ENCODE measurements at regions not wholly inside any gene's neighbourhood (a gene's known extent, or its start where the extent isn't known, plus 50 kb on each side); places are given as distances from the start of the nearest gene placed in this dataset.

DNA sequence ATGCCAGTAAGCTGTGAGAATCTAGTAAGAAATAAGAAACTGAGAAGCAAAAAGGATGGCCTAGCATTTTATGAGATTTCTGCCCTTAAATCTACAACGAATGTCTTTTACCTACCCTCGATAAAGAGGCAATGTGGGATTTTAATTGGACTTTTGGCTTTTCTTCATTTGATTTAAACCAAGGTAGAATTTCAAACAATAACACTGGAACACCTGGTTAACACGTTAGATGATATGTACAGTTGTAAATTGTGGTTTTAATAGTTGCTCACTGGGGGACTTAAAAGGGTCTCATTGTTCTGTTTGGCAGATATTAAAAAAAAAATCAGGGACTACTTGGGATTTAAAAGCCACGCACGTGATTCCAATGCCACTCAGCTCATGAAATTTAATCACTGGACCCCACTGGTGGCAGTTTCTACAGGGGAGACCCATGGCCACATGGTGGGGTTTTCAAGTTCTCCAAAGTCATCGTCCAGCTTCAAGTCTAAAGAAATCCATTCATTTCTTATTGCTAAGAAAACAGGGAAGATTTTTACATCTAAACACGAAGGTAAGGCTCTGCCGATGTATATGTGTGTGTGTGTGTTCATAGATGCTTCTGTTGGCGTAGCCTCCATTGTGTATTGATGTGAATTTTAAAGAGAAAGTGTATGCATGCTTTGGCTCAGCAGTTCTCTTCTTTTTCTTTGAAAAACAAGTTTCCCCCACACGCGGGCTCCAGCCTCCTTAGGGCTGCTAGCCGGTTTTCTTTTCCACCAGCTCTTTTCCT lies 588.6 kb upstream of the MKI67 start:
- no peaks in the 10 kb centered on the region for H3K9me2 ChIP-seq (replicated peaks; ENCODE audit: control insufficient read depth, low read length)
- H3K27ac ChIP-seq (ENCODE audit: low read depth, low read length), result no peak overlapping the region
- H3K9me3 ChIP-seq (ENCODE audit: control insufficient read depth, insufficient read depth, low read length), result no peaks in the 10 kb centered on the region
- H3K4me3 ChIP-seq (ENCODE audit: low read length), result no peak overlapping the region
- no peak overlapping the region for H3K4me2 ChIP-seq (ENCODE audit: low read length)
- H3F3A ChIP-seq (ENCODE audit: control insufficient read depth, insufficient read depth), result no peaks in the 10 kb centered on the region
- no peaks in the 10 kb centered on the region for H3K36me3 ChIP-seq (ENCODE audit: control insufficient read depth, low read length)
- H3K4me1 ChIP-seq (ENCODE audit: control insufficient read depth, low read length), result no peaks in the 10 kb centered on the region
- TF ChIP-seq, protein P1, sequence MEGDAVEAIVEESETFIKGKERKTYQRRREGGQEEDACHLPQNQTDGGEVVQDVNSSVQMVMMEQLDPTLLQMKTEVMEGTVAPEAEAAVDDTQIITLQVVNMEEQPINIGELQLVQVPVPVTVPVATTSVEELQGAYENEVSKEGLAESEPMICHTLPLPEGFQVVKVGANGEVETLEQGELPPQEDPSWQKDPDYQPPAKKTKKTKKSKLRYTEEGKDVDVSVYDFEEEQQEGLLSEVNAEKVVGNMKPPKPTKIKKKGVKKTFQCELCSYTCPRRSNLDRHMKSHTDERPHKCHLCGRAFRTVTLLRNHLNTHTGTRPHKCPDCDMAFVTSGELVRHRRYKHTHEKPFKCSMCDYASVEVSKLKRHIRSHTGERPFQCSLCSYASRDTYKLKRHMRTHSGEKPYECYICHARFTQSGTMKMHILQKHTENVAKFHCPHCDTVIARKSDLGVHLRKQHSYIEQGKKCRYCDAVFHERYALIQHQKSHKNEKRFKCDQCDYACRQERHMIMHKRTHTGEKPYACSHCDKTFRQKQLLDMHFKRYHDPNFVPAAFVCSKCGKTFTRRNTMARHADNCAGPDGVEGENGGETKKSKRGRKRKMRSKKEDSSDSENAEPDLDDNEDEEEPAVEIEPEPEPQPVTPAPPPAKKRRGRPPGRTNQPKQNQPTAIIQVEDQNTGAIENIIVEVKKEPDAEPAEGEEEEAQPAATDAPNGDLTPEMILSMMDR (IDR thresholded peaks at IDR 0.05; ENCODE audit: low read depth, low read length, poor library complexity, severe bottlenecking), result no peak
- TF ChIP-seq EZH2phosphoT487 (IDR thresholded peaks at IDR 0.05; ENCODE audit: borderline replicate concordance, low read length), result no peak
- H3K27me3 ChIP-seq (ENCODE audit: control insufficient read depth, low read length), result no peaks in the 10 kb centered on the region
- H4K20me1 ChIP-seq (ENCODE audit: control insufficient read depth, insufficient read depth, low read depth, low read length), result no peaks in the 10 kb centered on the region
- H3K79me2 ChIP-seq (ENCODE audit: control insufficient read depth, low read length), result no peaks in the 10 kb centered on the region

DNA sequence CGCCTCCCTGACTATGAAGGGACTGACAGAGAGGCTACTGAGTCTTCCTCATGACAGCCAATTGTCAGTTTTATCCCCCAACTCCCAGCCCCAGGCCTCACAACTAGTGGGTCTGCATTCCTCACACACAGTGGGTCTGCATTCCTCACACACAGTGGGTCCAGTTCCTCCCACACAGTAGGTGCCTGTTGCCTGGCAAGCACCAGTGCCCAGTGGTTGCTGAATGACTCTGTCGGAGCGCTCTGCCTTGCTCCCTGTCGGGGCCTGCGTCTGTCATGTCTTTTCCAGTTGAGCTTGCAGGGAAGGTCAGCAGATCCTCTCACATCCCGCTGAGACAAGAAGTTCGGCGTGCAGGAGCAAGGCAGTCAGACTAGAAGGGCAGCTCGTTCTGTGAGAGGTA lies 590.0 kb upstream of the MKI67 start:
- Histone ChIP-seq H3K9me3 (ENCODE audit: control insufficient read depth, insufficient read depth, low read length) (no peaks in the 10 kb centered on the region), H4K20me1 (ENCODE audit: control insufficient read depth, insufficient read depth, low read depth, low read length) (no peaks in the 10 kb centered on the region), H3K4me2 (ENCODE audit: low read length) (no peak overlapping the region), H3K79me2 (ENCODE audit: control insufficient read depth, low read length) (no peaks in the 10 kb centered on the region), H3K27me3 (ENCODE audit: control insufficient read depth, low read length) (no peaks in the 10 kb centered on the region), H3K36me3 (ENCODE audit: control insufficient read depth, low read length) (no peaks in the 10 kb centered on the region), H3K9me2 (replicated peaks; ENCODE audit: control insufficient read depth, low read length) (no peaks in the 10 kb centered on the region), H3K27ac (ENCODE audit: low read depth, low read length) (no peak overlapping the region), H3K4me1 (ENCODE audit: control insufficient read depth, low read length) (no peaks in the 10 kb centered on the region), H3K4me3 (ENCODE audit: low read length) (no peak overlapping the region), H3F3A (ENCODE audit: control insufficient read depth, insufficient read depth) (no peaks in the 10 kb centered on the region)
- TF ChIP-seq, protein P1 (IDR thresholded peaks at IDR 0.05; ENCODE audit: low read depth, low read length, poor library complexity, severe bottlenecking), result no peak
- TF ChIP-seq EZH2phosphoT487 (IDR thresholded peaks at IDR 0.05; ENCODE audit: borderline replicate concordance, low read length), result no peak

DNA sequence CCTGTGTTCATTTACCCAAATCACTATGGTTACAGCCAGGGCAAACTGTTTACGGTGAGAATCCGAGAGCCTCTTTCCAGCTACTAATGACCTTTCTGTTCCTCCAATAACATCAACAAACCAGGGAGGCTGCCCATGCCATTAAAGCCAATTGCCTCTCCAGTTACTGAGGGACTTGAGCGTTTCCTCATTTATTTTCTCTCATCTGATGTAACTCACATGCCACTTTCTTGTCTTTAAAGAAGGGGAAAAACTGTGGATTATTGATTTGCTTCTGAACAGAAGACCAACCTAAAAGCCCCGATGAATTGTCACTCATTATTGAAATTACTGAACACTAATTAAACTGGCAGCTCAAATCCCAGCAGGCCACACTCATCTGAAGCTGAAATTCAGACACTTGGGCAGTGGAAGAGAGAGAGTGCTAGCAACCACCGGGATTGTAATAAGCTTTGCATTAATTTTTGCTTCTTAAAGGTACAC lies 595.8 kb upstream of the MKI67 start:
- Histone ChIP-seq H4K20me1 (ENCODE audit: control insufficient read depth, insufficient read depth, low read depth, low read length) (no peaks in the 10 kb centered on the region), H3F3A (ENCODE audit: control insufficient read depth, insufficient read depth) (no peaks in the 10 kb centered on the region), H3K79me2 (ENCODE audit: control insufficient read depth, low read length) (no peaks in the 10 kb centered on the region), H3K4me3 (ENCODE audit: low read length) (no peak overlapping the region), H3K27me3 (ENCODE audit: control insufficient read depth, low read length) (no peaks in the 10 kb centered on the region), H3K9me2 (replicated peaks; ENCODE audit: control insufficient read depth, low read length) (no peaks in the 10 kb centered on the region), H3K9me3 (ENCODE audit: control insufficient read depth, insufficient read depth, low read length) (no peaks in the 10 kb centered on the region), H3K27ac (ENCODE audit: low read depth, low read length) (no peak overlapping the region), H3K36me3 (ENCODE audit: control insufficient read depth, low read length) (no peaks in the 10 kb centered on the region), H3K4me1 (ENCODE audit: control insufficient read depth, low read length) (no peaks in the 10 kb centered on the region), H3K4me2 (ENCODE audit: low read length) (no peak overlapping the region)
- no peak for TF ChIP-seq EZH2phosphoT487 (IDR thresholded peaks at IDR 0.05; ENCODE audit: borderline replicate concordance, low read length)
- TF ChIP-seq, protein P1 (IDR thresholded peaks at IDR 0.05; ENCODE audit: low read depth, low read length, poor library complexity, severe bottlenecking), result no peak

All from DOHH2 (cell line).